ENCODE measurements at regions not wholly inside any gene's neighbourhood (a gene's known extent, or its start where the extent isn't known, plus 50 kb on each side); places are given as distances from the start of the nearest gene placed in this dataset.

GRCh38 chr1:178639326-178639725 lies 85.7 kb upstream of the RALGPS2 start:
- no peaks in the 10 kb centered on the region for H3K79me2 ChIP-seq (ENCODE audit: insufficient read depth, low read length)
- no peaks in the 10 kb centered on the region for H3K36me3 ChIP-seq (ENCODE audit: insufficient read depth, low read length)
- H3K9me3 ChIP-seq (ENCODE audit: low read length), result no peaks in the 10 kb centered on the region
- no peaks in the 10 kb centered on the region for H4K20me1 ChIP-seq (ENCODE audit: insufficient read depth, low read length)
- no peak overlapping the region for H3K9ac ChIP-seq (ENCODE audit: low read length)
- no peak overlapping the region for H2AFZ ChIP-seq (ENCODE audit: low read length)
- peaks cover 6% of the 10 kb centered on the region for H3F3A ChIP-seq (ENCODE audit: insufficient read depth, low read length)
- H3K4me2 ChIP-seq (ENCODE audit: low read length), result no peak overlapping the region
- no peak for TF ChIP-seq EZH2 (IDR thresholded peaks at IDR 0.05; ENCODE audit: borderline replicate concordance, low read length)
- TF ChIP-seq CTCF (IDR thresholded peaks at IDR 0.05; ENCODE audit: low read length), result no peak
- no peaks in the 10 kb centered on the region for H3K27me3 ChIP-seq (ENCODE audit: insufficient read depth, low read length)
- peaks cover 66% of the 10 kb centered on the region for H3K4me1 ChIP-seq (ENCODE audit: insufficient read depth, low read length, severe bottlenecking)
- H3K27ac ChIP-seq (ENCODE audit: low read depth, low read length, poor library complexity, severe bottlenecking), result peak overlapping the region; percentile 65
- H3K4me3 ChIP-seq (ENCODE audit: low read depth, low read length, poor library complexity, severe bottlenecking), result no peak overlapping the region
- H3K9me2 ChIP-seq (ENCODE audit: low read depth, low read length), result no peaks in the 10 kb centered on the region

DNA sequence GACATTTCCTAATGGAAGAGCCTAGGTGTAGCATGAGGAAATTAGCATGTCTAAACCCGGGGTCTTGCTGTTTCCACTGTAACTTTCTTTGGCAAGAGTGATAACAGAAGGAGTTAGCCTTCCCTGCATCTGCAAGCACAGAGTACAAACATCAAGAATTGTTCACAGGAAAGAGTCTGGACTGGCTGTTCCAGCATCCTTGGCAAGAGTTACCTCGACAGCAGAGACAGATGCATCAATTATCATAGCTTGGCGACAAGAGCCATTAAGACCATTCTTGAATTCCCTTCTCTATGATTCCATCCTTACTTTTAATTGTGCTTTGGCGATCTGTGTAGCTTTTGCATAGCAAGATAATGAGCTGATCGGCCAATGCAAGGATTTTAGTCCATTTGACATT lies 82.8 kb upstream of the RALGPS2 start:
- Histone ChIP-seq H3K79me2 (ENCODE audit: insufficient read depth, low read length) (no peaks in the 10 kb centered on the region), H3K27me3 (ENCODE audit: insufficient read depth, low read length) (no peaks in the 10 kb centered on the region), H3F3A (ENCODE audit: insufficient read depth, low read length) (peaks cover 17% of the 10 kb centered on the region), H3K9me2 (ENCODE audit: low read depth, low read length) (no peaks in the 10 kb centered on the region), H3K27ac (ENCODE audit: low read depth, low read length, poor library complexity, severe bottlenecking) (peak overlapping the region; percentile 99), H3K4me2 (ENCODE audit: low read length) (peak overlapping the region; percentile 84), H3K4me3 (ENCODE audit: low read depth, low read length, poor library complexity, severe bottlenecking) (no peak overlapping the region), H3K9ac (ENCODE audit: low read length) (peak overlapping the region; percentile 91), H3K4me1 (ENCODE audit: insufficient read depth, low read length, severe bottlenecking) (peaks cover 95% of the 10 kb centered on the region), H4K20me1 (ENCODE audit: insufficient read depth, low read length) (no peaks in the 10 kb centered on the region), H3K36me3 (ENCODE audit: insufficient read depth, low read length) (no peaks in the 10 kb centered on the region), H3K9me3 (ENCODE audit: low read length) (no peaks in the 10 kb centered on the region), H2AFZ (ENCODE audit: low read length) (no peak overlapping the region)
- no peak for TF ChIP-seq EZH2 (IDR thresholded peaks at IDR 0.05; ENCODE audit: borderline replicate concordance, low read length)
- no peak for TF ChIP-seq CTCF (IDR thresholded peaks at IDR 0.05; ENCODE audit: low read length)

- Histone ChIP-seq H3K36me3 (ENCODE audit: insufficient read depth, low read length) (no peaks in the 10 kb centered on the region), H4K20me1 (ENCODE audit: insufficient read depth, low read length) (no peaks in the 10 kb centered on the region), H3K27ac (ENCODE audit: low read depth, low read length, poor library complexity, severe bottlenecking) (peak overlapping the region; percentile 99), H3K9me3 (ENCODE audit: low read length) (no peaks in the 10 kb centered on the region), H3K4me3 (ENCODE audit: low read depth, low read length, poor library complexity, severe bottlenecking) (peak overlapping the region; percentile 54), H3K4me1 (ENCODE audit: insufficient read depth, low read length, severe bottlenecking) (peaks cover 85% of the 10 kb centered on the region), H3K9ac (ENCODE audit: low read length) (peak overlapping the region; percentile 91), H3K79me2 (ENCODE audit: insufficient read depth, low read length) (no peaks in the 10 kb centered on the region), H3F3A (ENCODE audit: insufficient read depth, low read length) (peaks cover 17% of the 10 kb centered on the region), H3K9me2 (ENCODE audit: low read depth, low read length) (no peaks in the 10 kb centered on the region), H3K27me3 (ENCODE audit: insufficient read depth, low read length) (no peaks in the 10 kb centered on the region), H2AFZ (ENCODE audit: low read length) (no peak overlapping the region), H3K4me2 (ENCODE audit: low read length) (peak overlapping the region; percentile 84)
- TF ChIP-seq CTCF (IDR thresholded peaks at IDR 0.05; ENCODE audit: low read length), result no peak
- TF ChIP-seq EZH2 (IDR thresholded peaks at IDR 0.05; ENCODE audit: borderline replicate concordance, low read length), result no peak
These were observed 81.7 kb upstream of the RALGPS2 start for GRCh38 chr1:178643349-178643748.
